SH-SY5Y (cell line): ENCODE measurements at regions not wholly inside any gene's neighbourhood (a gene's known extent, or its start where the extent isn't known, plus 50 kb on each side); places are given as distances from the start of the nearest gene placed in this dataset.

ENCODE experiments used
- GATA2 ChIP-seq: IDR thresholded peaks from 2 replicates; pipeline ENCODE4 v1.6.1; 2011; ENCODE audit warnings: mild to moderate bottlenecking, low read depth, low read length
- GATA3 ChIP-seq: IDR thresholded peaks from 2 replicates; pipeline ENCODE4 v1.6.1; 2011; ENCODE audit warnings: low read depth, mild to moderate bottlenecking, low read length, moderate library complexity

DNA sequence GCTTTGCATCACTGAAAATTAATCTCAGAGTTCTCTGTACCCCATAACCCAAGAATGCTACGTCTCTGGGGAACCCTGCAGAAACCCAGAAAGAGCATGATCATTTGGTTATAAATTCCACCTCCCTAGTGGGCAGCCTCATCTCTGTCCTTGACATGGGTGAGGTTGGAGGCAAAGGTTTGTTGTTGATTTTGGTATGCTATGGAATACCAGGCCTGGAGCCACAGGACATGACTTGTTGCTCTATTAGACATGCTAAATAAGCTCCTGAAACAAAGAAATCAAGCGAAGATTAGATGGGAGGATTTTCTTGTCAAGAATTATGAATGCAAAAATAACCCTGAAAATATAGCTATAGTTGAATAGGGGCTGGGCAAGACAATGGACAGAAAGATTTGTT, 197.4 kb upstream of the CAMK1G start:
- TF ChIP-seq GATA2: no peak
- TF ChIP-seq GATA3: no peak
